Renal cortical epithelial cell (primary cell): ENCODE measurements at regions not wholly inside any gene's neighbourhood (a gene's known extent, or its start where the extent isn't known, plus 50 kb on each side); places are given as distances from the start of the nearest gene placed in this dataset.
A peak's percentile ranks its signal among the peaks of the same experiment; 100 is the strongest.
"Not testable (repeated sequence)": the region's sequence is repeated elsewhere in the genome, so short reads cannot be mapped to it uniquely, and the experiment has no call there.

ENCODE experiments used
- DNase-seq: peaks from one replicate; pipeline ENCODE4 v3.0.0-alpha.2; 2011; ENCODE audit warnings: low read depth

GRCh38 chrY:19644889-19645638 lies 99.5 kb downstream of the KDM5D start:
- no peak for DNase-seq

- no peak for DNase-seq
Measured at GRCh38 chrY:19637651-19638347, 106.7 kb downstream of the KDM5D start.

- DNase-seq: no peak
Measured at GRCh38 chrY:19628926-19629325, 115.6 kb downstream of the KDM5D start.

- peak; percentile 69 for DNase-seq
Measured at GRCh38 chrY:19622392-19622791, 122.1 kb downstream of the KDM5D start.

GRCh38 chrY:19621756-19622155 lies 122.8 kb downstream of the KDM5D start:
- peak; percentile 86 for DNase-seq

GRCh38 chrY:19601113-19601512 lies 143.4 kb downstream of the KDM5D start:
- DNase-seq: no peak

GRCh38 chrY:19600711-19601110 lies 143.8 kb downstream of the KDM5D start:
- DNase-seq: no peak

- no peak for DNase-seq
Measured at GRCh38 chrY:19590235-19590634, 154.3 kb downstream of the KDM5D start.

- DNase-seq: no peak
Measured at GRCh38 chrY:19589664-19590063, 154.9 kb downstream of the KDM5D start.

- no peak for DNase-seq
Measured at GRCh38 chrY:19587311-19587710, 157.2 kb downstream of the KDM5D start.

GRCh38 chrY:19580990-19581389 lies 163.5 kb downstream of the KDM5D start:
- not testable (repeated sequence) for DNase-seq

- no peak for DNase-seq
Measured at GRCh38 chrY:19578281-19578874, 166.1 kb downstream of the KDM5D start.

- DNase-seq: peak; percentile 88
Measured at GRCh38 chrY:19577250-19577649, 167.3 kb downstream of the KDM5D start.

GRCh38 chrY:19574939-19575338 lies 169.6 kb downstream of the KDM5D start:
- DNase-seq: no peak

- DNase-seq: no peak
Measured at GRCh38 chrY:19573646-19574045, 170.9 kb downstream of the KDM5D start.

- DNase-seq: no peak
Measured at GRCh38 chrY:19570999-19571398, 173.5 kb downstream of the KDM5D start.

GRCh38 chrY:19567943-19568342 lies 176.6 kb downstream of the KDM5D start:
- no peak for DNase-seq

- peak; percentile 95 for DNase-seq
Measured at GRCh38 chrY:19567051-19567921, 177.2 kb downstream of the KDM5D start.

- DNase-seq: peak; percentile 22
Measured at GRCh38 chrY:19559161-19559560, 185.4 kb downstream of the KDM5D start.

- no peak for DNase-seq
Measured at GRCh38 chrY:19549671-19550466, 194.7 kb downstream of the KDM5D start.
